Stomach (tissue), 8 donors: ENCODE measurements at regions not wholly inside any gene's neighbourhood (a gene's known extent, or its start where the extent isn't known, plus 50 kb on each side); places are given as distances from the start of the nearest gene placed in this dataset.
A peak's percentile ranks its signal among the peaks of the same experiment; 100 is the strongest.
"Not testable (repeated sequence)": the region's sequence is repeated elsewhere in the genome, so short reads cannot be mapped to it uniquely, and the experiment has no call there.

Experiments used
- DNase-seq, 2 donors: peaks; one replicate each; pipeline versions ENCODE4 v3.0.0 to v3.0.0-alpha.2; 2013 to 2019
- H3K27ac ChIP-seq, 5 donors: fragments of 200-600 bp in 4 of 5; sonication (generic) in 4 of 5; one replicate each; pipeline ENCODE4 v1.5.1; 2013 to 2019; ENCODE audit warnings: mild to moderate bottlenecking in 1 of 5, moderate library complexity in 1 of 5
- H3K27me3 ChIP-seq, 3 donors: fragments of 200-600 bp; sonication (generic); one replicate each; pipeline ENCODE4 v1.5.1; 2017 to 2019; ENCODE audit warnings: mixed run types in 1 of 3
- H3K36me3 ChIP-seq, 4 donors: fragments of 200-600 bp; sonication (generic); 1 replicate in 3 of 4; 2 replicates in 1 of 4; pipeline ENCODE4 v1.5.1; 2016 to 2019
- H3K4me1 ChIP-seq, 4 donors: fragments of 200-600 bp; sonication (generic); one replicate each; pipeline ENCODE4 v1.5.1; 2016 to 2019
- H3K4me3 ChIP-seq, 4 donors: fragments of 200-600 bp; sonication (generic) in 3 of 4; one replicate each; pipeline ENCODE4 v1.5.1; 2016 to 2019; ENCODE audit warnings: mild to moderate bottlenecking in 1 of 4
- H3K9me3 ChIP-seq, 4 donors: fragments of 200-600 bp; sonication (generic); one replicate each; pipeline ENCODE4 v1.5.1; 2016 to 2019
- CTCF ChIP-seq, 7 experiments: fragments of 450-650 bp in 4 of 7; fragments of 200-600 bp in 3 of 7; sonication (generic) in 3 of 7; IDR thresholded peaks; one replicate each; pipeline ENCODE4 v1.5.1; 2016 to 2019; ENCODE audit warnings: antibody characterized with exemption in 7 of 7, control low read depth in 2 of 7, mild to moderate bottlenecking in 1 of 7
- EP300 ChIP-seq: sonication (generic); formaldehyde crosslinking; IDR thresholded peaks from one replicate; pipeline ENCODE4 v1.6.1; 2017; ENCODE audit warnings: antibody characterized with exemption
- POLR2A ChIP-seq, 4 donors: fragments of 450-650 bp; IDR thresholded peaks; one replicate each; pipeline ENCODE4 v1.6.1; 2016; ENCODE audit warnings: antibody characterized with exemption in 4 of 4, control low read depth in 2 of 4, mild to moderate bottlenecking in 1 of 4, moderate library complexity in 1 of 4
- POLR2AphosphoS5 ChIP-seq, 3 donors: sonication (generic); formaldehyde crosslinking; IDR thresholded peaks; one replicate each; pipeline ENCODE4 v1.6.1; 2016; ENCODE audit warnings: antibody characterized with exemption in 3 of 3
- WGBS, 5 donors: extraction: QIAGEN DNeasy Blood & Tissue Kit in 3 of 5; methylation state at CpG; one replicate each; pipeline versions ENCODE4 v1.1.5 to v1.1.7; 2013 to 2018; 5-methylcytosine and 5-hydroxymethylcytosine counted together
- intact Hi-C: fragments of 100-400 bp; cut with DNase I; formaldehyde crosslinking; loops from one replicate; pipeline ENCODE4 v1.15.1; 2023; ENCODE audit warnings: low total_unique reads
- donor health status: healthy with polysubstance abuse.
- donor health status: Bipolar disorder and iron deficiency.
- donor health status: healthy.

DNA sequence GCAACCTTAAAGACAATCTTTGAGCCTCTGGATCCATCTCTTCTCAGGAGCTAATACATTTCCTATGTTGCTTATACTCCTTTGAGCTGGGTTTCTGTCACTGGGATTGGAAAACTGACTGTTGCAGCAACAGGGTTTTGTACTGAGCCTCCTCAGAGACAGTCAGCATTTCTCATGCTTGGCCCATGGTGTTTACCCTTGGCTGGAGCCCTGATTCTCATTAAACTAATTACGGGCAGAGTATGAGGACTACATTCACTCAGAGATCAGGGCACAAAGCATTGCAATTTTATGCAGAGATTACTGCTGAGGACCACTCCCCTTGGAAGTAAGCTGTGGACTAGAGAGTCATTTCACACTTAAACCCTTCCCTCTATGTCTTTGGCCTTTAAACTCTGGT lies 134.5 kb downstream of the LRIG2 start:
- WGBS, 5 donors, result 80 to 93% (median 87%) methylated on average over 1 of the region's 1 CpG
- H3K27ac ChIP-seq, result peak overlapping the region in 1 of 5 donors; percentile 89
- intact Hi-C loops, result no loop called here

DNA sequence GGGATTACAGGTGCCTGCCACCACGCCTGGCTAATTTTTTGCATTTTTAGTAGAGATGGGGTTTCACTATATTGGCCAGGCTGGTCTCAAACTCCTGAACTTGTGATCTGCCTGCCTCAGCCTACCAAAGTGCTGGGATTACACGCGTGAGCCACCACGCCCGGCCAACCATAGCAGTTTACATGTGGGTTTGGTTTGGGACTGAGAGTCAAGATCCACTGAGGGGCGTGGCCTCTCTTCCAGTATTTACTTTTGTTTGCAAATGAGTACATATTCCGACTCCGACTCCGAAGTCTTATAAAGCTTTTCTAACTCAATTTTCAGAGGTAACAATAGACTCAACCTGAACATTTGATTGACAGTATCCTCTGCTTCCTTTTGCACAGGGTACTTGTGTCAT lies 135.4 kb downstream of the LRIG2 start:
- H3K9me3 ChIP-seq, H3K36me3 ChIP-seq, H3K4me3 ChIP-seq, intact Hi-C loops, H3K27me3 ChIP-seq: not testable (repeated sequence)
- DNase-seq, result peak; percentile 60 to 62
- WGBS, 5 donors, result 36 to 64% (median 54%) methylated on average over 9 of the region's 9 CpGs
- peaks cover 5 to 33% (median 24%) of the 10 kb centered on the region in 4 donors for H3K4me1 ChIP-seq
- peak overlapping the region; percentile 49 to 89 (median 79) for H3K27ac ChIP-seq

More for the DNA sequence above, 134.5 kb downstream of the LRIG2 start:
- peaks cover 5 to 33% (median 24%) of the 10 kb centered on the region in 4 donors for H3K4me1 ChIP-seq
- no peak for TF ChIP-seq POLR2AphosphoS5 (IDR thresholded peaks at IDR 0.05)
- TF ChIP-seq EP300, result no peak
- no peak for TF ChIP-seq CTCF (IDR thresholded peaks at IDR 0.05)
- DNase-seq, result no peak
- H3K27me3 ChIP-seq, result no peaks in the 10 kb centered on the region
- no peaks in the 10 kb centered on the region for H3K36me3 ChIP-seq
- no peaks in the 10 kb centered on the region for H3K9me3 ChIP-seq
- H3K4me3 ChIP-seq, result no peak overlapping the region

DNA sequence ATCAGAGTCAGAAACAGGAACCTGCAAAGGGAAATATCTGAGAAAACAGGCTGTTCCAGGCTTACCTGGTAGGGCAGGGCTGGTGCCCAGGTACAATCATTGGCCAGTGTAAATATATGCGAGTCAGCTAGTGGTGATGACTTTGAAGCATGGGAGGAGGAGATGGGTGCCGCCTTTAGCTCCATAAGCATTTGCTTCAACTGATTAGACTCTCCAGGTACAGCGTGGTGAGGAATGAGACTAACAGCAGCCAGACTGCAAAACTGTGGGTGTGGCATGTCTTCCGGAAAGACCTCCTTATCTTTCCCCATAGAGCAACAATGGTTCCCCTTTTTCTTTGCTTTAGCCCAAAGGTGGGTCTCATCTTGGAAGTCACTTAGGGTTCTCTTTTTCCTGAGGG lies 137.2 kb downstream of the LRIG2 start:
- Histone ChIP-seq H3K36me3 (no peaks in the 10 kb centered on the region), H3K4me3 (no peak overlapping the region), H3K9me3 (peaks cover 0 to 14% (median 2%) of the 10 kb centered on the region in 4 donors), H3K27me3 (no peaks in the 10 kb centered on the region), H3K27ac (peak overlapping the region; percentile 75 to 89 (median 79)), H3K4me1 (peaks cover 5 to 33% (median 24%) of the 10 kb centered on the region in 4 donors)
- TF ChIP-seq CTCF (IDR thresholded peaks at IDR 0.05) (no peak), POLR2AphosphoS5 (IDR thresholded peaks at IDR 0.05) (peak in 2 of 3 donors; percentile 63 to 82), POLR2A (IDR thresholded peaks at IDR 0.05) (no peak), EP300 (no peak)
- WGBS, 5 donors, result 18 to 36% (median 27%) methylated on average over 4 of the region's 4 CpGs
- peak; percentile 75 to 83 for DNase-seq
- intact Hi-C loops, result no loop called here

- Histone ChIP-seq H3K36me3 (no peaks in the 10 kb centered on the region), H3K27me3 (no peaks in the 10 kb centered on the region), H3K9me3 (peaks cover 0 to 14% (median 2%) of the 10 kb centered on the region in 4 donors), H3K4me1 (peaks cover 5 to 27% (median 22%) of the 10 kb centered on the region in 4 donors), H3K4me3 (no peak overlapping the region), H3K27ac (peak overlapping the region in 1 of 5 donors; percentile 89)
- no peak for DNase-seq
- intact Hi-C loops, result no loop called here
- WGBS, 5 donors, result 66 to 71% (median 69%) methylated on average over 5 of the region's 5 CpGs
- TF ChIP-seq CTCF (IDR thresholded peaks at IDR 0.05) (no peak), EP300 (no peak), POLR2A (IDR thresholded peaks at IDR 0.05) (no peak)
Measured at GRCh38 chr1:113211467-113211866, 138.5 kb downstream of the LRIG2 start.

GRCh38 chr1:113215015-113215414 lies 142.0 kb downstream of the LRIG2 start:
- Histone ChIP-seq H3K27ac (no peak overlapping the region), H3K9me3 (peaks cover 0 to 14% (median 2%) of the 10 kb centered on the region in 4 donors), H3K4me3 (no peak overlapping the region), H3K36me3 (no peaks in the 10 kb centered on the region), H3K4me1 (peaks cover 9 to 29% (median 17%) of the 10 kb centered on the region in 4 donors), H3K27me3 (no peaks in the 10 kb centered on the region)
- no peak for DNase-seq
- intact Hi-C loops, result no loop called here
- 84 to 95% (median 91%) methylated on average over 3 of the region's 3 CpGs for WGBS, 5 donors
- TF ChIP-seq EP300 (no peak), POLR2A (IDR thresholded peaks at IDR 0.05) (no peak), CTCF (IDR thresholded peaks at IDR 0.05) (no peak), POLR2AphosphoS5 (IDR thresholded peaks at IDR 0.05) (no peak)
